ENCODE measurements at regions not wholly inside any gene's neighbourhood (a gene's known extent, or its start where the extent isn't known, plus 50 kb on each side); places are given as distances from the start of the nearest gene placed in this dataset.

DNA sequence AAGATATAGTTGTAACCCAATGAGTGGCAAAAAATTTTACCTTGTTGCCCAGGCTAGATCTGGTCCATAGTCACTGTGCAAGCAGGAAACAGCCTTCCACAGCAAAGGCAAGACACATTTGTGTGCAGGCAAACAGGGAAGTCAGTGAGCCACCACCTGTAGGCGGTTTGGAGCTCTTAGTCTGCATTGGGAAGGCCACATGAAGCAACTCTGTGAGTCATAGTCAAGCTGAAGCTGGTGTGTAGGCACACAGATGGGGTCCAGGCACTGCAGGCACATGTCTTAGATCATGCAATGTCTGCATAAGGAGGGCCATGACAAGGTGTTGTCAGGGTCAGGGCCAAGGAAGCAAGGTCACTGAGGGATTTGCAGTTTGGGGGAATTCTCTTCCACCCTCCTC is 543.2 kb upstream of the EPHA7 start:
- Histone ChIP-seq H3K27me3 (no peaks in the 10 kb centered on the region), H3K27ac (no peak overlapping the region), H3K9me3 (no peaks in the 10 kb centered on the region), H3K4me3 (no peak overlapping the region), H3K36me3 (no peaks in the 10 kb centered on the region), H3K4me1 (no peaks in the 10 kb centered on the region)
- no peak for ATAC-seq
- TF ChIP-seq POLR2A (IDR thresholded peaks at IDR 0.05) (no peak), EP300 (IDR thresholded peaks at IDR 0.05) (no peak), POLR2AphosphoS5 (IDR thresholded peaks at IDR 0.05) (no peak)
- TF ChIP-seq, protein P1, sequence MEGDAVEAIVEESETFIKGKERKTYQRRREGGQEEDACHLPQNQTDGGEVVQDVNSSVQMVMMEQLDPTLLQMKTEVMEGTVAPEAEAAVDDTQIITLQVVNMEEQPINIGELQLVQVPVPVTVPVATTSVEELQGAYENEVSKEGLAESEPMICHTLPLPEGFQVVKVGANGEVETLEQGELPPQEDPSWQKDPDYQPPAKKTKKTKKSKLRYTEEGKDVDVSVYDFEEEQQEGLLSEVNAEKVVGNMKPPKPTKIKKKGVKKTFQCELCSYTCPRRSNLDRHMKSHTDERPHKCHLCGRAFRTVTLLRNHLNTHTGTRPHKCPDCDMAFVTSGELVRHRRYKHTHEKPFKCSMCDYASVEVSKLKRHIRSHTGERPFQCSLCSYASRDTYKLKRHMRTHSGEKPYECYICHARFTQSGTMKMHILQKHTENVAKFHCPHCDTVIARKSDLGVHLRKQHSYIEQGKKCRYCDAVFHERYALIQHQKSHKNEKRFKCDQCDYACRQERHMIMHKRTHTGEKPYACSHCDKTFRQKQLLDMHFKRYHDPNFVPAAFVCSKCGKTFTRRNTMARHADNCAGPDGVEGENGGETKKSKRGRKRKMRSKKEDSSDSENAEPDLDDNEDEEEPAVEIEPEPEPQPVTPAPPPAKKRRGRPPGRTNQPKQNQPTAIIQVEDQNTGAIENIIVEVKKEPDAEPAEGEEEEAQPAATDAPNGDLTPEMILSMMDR (IDR thresholded peaks at IDR 0.05): no peak
- 20 to 83% methylated on average over 1 of the region's 1 CpG for WGBS, 2 donors (ENCODE audit: low coverage in 1 of 2)

DNA sequence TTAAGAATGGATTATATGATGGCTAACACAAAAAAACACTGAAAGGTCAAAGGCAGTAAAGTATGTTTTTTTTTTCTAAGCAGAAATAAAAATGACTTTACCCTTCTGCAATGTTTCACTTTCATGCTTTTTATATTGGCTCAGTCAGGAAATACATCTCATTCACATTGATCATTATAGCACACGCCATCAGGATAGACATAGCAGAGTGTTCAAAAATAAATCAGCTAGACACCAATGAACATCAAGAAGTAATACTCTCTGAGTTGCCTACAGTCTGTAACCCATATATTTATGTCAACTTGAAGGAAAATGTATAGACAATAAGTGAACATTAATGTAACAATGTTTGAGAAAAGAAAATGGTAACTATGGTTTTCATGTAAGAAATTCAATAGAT is 535.2 kb upstream of the EPHA7 start:
- Histone ChIP-seq H3K4me3 (no peak overlapping the region), H3K27me3 (no peaks in the 10 kb centered on the region), H3K27ac (no peak overlapping the region), H3K4me1 (no peaks in the 10 kb centered on the region), H3K9me3 (no peaks in the 10 kb centered on the region), H3K36me3 (no peaks in the 10 kb centered on the region)
- WGBS, 2 donors (ENCODE audit: low coverage in 1 of 2): 42 to 48% methylated on average over 1 of the region's 1 CpG
- TF ChIP-seq, protein P1 (IDR thresholded peaks at IDR 0.05): no peak
- no peak for TF ChIP-seq POLR2AphosphoS5 (IDR thresholded peaks at IDR 0.05)
- TF ChIP-seq POLR2A (IDR thresholded peaks at IDR 0.05): no peak
- no peak for TF ChIP-seq EP300 (IDR thresholded peaks at IDR 0.05)
- no peak for ATAC-seq

GRCh38 chr6:93943661-93944060 is 524.3 kb upstream of the EPHA7 start:
- Histone ChIP-seq H3K27me3 (no peaks in the 10 kb centered on the region), H3K4me1 (no peaks in the 10 kb centered on the region), H3K27ac (no peak overlapping the region), H3K36me3 (no peaks in the 10 kb centered on the region), H3K4me3 (no peak overlapping the region), H3K9me3 (no peaks in the 10 kb centered on the region)
- ATAC-seq: no peak
- TF ChIP-seq POLR2A (IDR thresholded peaks at IDR 0.05): no peak

- no peaks in the 10 kb centered on the region for H3K9me3 ChIP-seq
- no peak overlapping the region for H3K4me3 ChIP-seq
- no peak overlapping the region for H3K27ac ChIP-seq
- ATAC-seq: no peak
- WGBS, 2 donors (ENCODE audit: low coverage in 1 of 2): 62 to 63% methylated on average over 2 of the region's 2 CpGs
- no peaks in the 10 kb centered on the region for H3K36me3 ChIP-seq
- no peaks in the 10 kb centered on the region for H3K4me1 ChIP-seq
- TF ChIP-seq, protein P1 (IDR thresholded peaks at IDR 0.05): no peak
- TF ChIP-seq POLR2A (IDR thresholded peaks at IDR 0.05): no peak
- no peak for TF ChIP-seq POLR2AphosphoS5 (IDR thresholded peaks at IDR 0.05)
- no peak for TF ChIP-seq EP300 (IDR thresholded peaks at IDR 0.05)
- no peaks in the 10 kb centered on the region for H3K27me3 ChIP-seq
Measured at GRCh38 chr6:93940381-93940780, 521.0 kb upstream of the EPHA7 start.

- WGBS, 2 donors (ENCODE audit: low coverage in 1 of 2): 50 to 71% methylated on average over 1 to 2 of the region's 2 CpGs
- H3K27ac ChIP-seq: no peak overlapping the region
- no peak overlapping the region for H3K4me3 ChIP-seq
- no peak for ATAC-seq
- no peaks in the 10 kb centered on the region for H3K27me3 ChIP-seq
- TF ChIP-seq POLR2A (IDR thresholded peaks at IDR 0.05): no peak
- TF ChIP-seq POLR2AphosphoS5 (IDR thresholded peaks at IDR 0.05): no peak
- TF ChIP-seq, protein P1 (IDR thresholded peaks at IDR 0.05): no peak
- TF ChIP-seq EP300 (IDR thresholded peaks at IDR 0.05): no peak
- H3K4me1 ChIP-seq: no peaks in the 10 kb centered on the region
- no peaks in the 10 kb centered on the region for H3K9me3 ChIP-seq
- H3K36me3 ChIP-seq: no peaks in the 10 kb centered on the region
Measured at GRCh38 chr6:93932175-93932574, 512.8 kb upstream of the EPHA7 start.

DNA sequence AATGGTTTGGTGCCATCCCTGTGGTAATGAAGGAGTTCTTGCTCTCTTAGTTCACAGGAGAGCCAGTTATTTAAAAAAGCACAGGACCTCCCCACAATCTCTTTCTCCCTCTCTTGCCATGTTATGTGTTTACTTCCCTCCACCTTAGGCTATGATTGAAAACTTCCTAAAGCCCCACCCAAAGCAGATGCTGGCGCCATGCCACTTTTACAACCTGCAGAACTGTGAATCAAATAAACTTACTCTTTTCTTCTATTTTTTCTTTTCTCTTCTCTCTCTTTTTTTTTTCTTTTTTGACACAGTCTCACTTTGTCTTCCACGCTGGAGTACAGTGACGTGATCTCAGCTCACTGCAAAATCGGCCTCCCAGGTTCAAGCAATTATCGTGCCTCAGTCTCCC is 508.4 kb upstream of the EPHA7 start:
- 85 to 87% methylated on average over 3 of the region's 5 CpGs for WGBS, 2 donors (ENCODE audit: low coverage in 1 of 2)
- TF ChIP-seq POLR2AphosphoS5 (IDR thresholded peaks at IDR 0.05) (no peak), POLR2A (IDR thresholded peaks at IDR 0.05) (no peak), EP300 (IDR thresholded peaks at IDR 0.05) (no peak)
- TF ChIP-seq, protein P1 (IDR thresholded peaks at IDR 0.05): no peak
- no peak overlapping the region for H3K4me3 ChIP-seq
- no peak for ATAC-seq
- no peaks in the 10 kb centered on the region for H3K27me3 ChIP-seq
- no peak overlapping the region for H3K27ac ChIP-seq
- no peaks in the 10 kb centered on the region for H3K36me3 ChIP-seq
- H3K9me3 ChIP-seq: no peaks in the 10 kb centered on the region
- H3K4me1 ChIP-seq: no peaks in the 10 kb centered on the region
